ENCODE measurements at regions not wholly inside any gene's neighbourhood (a gene's known extent, or its start where the extent isn't known, plus 50 kb on each side); places are given as distances from the start of the nearest gene placed in this dataset.

DNA sequence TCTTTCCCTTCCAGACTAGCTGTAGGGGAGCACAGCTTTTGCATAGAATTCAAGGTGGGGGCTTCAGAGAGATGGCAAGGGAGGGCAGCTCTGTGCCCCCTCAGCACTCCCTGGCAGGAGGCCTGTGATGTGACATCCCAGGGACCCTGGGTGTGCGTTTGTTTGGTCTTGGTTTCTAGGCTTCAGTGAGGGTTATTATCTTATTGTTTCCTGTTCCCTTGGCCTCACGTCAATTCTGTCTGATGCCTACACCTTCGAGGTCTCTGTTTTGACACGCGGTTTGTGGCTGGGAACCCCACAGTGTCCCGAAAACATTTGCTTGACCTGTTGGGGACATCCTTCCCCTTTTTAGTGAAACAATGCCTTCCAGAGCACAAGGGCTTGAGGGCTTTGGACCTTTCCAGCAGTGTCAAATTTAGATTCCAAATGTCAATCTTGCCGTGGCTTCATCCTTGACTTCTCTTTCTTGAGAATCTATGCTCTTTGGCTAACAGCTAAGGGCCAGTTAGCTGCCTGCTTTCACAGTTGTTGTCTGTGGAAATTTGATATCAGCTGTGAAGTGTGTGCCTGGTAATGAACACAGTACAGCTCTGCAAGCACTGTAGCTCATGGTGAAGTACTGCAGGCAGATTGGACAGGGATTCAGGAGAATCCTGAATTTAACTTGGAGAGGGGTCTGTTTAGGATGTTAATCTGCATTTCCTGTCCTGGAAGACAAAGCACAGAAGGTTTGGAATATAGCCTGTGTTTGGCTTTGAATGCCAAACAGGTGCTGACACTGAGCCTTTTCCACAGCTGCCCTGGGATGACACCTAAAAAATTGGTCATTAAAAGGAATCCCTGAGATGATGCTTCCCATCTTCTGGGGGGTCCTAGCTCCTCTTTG is 108.2 kb upstream of the CXCR4 start:
- H3K9me3 ChIP-seq (ENCODE audit: low read length), result no peaks in the 10 kb centered on the region
- H3K4me2 ChIP-seq (ENCODE audit: low read length), result peak overlapping the region; percentile 39; the same call in 1 of the 2 replicates
- H2AFZ ChIP-seq (ENCODE audit: low read length), result no peak overlapping the region
- H3K27me3 ChIP-seq (ENCODE audit: insufficient read depth, low read length), result no peaks in the 10 kb centered on the region
- H3K4me3 ChIP-seq (ENCODE audit: low read depth, low read length, poor library complexity, severe bottlenecking), result no peak overlapping the region
- H3K36me3 ChIP-seq (ENCODE audit: insufficient read depth, low read length), result no peaks in the 10 kb centered on the region; the same call in 1 of the 2 replicates
- peak overlapping the region; percentile 57 for H3K27ac ChIP-seq (ENCODE audit: low read depth, low read length, poor library complexity, severe bottlenecking)
- H3K4me1 ChIP-seq (ENCODE audit: insufficient read depth, low read length, severe bottlenecking), result peaks cover 29% of the 10 kb centered on the region
- H3F3A ChIP-seq (ENCODE audit: insufficient read depth, low read length), result no peaks in the 10 kb centered on the region
- H3K79me2 ChIP-seq (ENCODE audit: insufficient read depth, low read length), result no peaks in the 10 kb centered on the region
- peak overlapping the region; percentile 21; the same call in 1 of the 2 replicates for H3K9ac ChIP-seq (ENCODE audit: low read length)
- H4K20me1 ChIP-seq (ENCODE audit: insufficient read depth, low read length), result no peaks in the 10 kb centered on the region
- TF ChIP-seq, protein P1, sequence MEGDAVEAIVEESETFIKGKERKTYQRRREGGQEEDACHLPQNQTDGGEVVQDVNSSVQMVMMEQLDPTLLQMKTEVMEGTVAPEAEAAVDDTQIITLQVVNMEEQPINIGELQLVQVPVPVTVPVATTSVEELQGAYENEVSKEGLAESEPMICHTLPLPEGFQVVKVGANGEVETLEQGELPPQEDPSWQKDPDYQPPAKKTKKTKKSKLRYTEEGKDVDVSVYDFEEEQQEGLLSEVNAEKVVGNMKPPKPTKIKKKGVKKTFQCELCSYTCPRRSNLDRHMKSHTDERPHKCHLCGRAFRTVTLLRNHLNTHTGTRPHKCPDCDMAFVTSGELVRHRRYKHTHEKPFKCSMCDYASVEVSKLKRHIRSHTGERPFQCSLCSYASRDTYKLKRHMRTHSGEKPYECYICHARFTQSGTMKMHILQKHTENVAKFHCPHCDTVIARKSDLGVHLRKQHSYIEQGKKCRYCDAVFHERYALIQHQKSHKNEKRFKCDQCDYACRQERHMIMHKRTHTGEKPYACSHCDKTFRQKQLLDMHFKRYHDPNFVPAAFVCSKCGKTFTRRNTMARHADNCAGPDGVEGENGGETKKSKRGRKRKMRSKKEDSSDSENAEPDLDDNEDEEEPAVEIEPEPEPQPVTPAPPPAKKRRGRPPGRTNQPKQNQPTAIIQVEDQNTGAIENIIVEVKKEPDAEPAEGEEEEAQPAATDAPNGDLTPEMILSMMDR (IDR thresholded peaks at IDR 0.05; ENCODE audit: low read length), result no peak
- TF ChIP-seq EZH2 (IDR thresholded peaks at IDR 0.05; ENCODE audit: borderline replicate concordance, low read length), result no peak
- no peaks in the 10 kb centered on the region for H3K9me2 ChIP-seq (ENCODE audit: low read depth, low read length)

DNA sequence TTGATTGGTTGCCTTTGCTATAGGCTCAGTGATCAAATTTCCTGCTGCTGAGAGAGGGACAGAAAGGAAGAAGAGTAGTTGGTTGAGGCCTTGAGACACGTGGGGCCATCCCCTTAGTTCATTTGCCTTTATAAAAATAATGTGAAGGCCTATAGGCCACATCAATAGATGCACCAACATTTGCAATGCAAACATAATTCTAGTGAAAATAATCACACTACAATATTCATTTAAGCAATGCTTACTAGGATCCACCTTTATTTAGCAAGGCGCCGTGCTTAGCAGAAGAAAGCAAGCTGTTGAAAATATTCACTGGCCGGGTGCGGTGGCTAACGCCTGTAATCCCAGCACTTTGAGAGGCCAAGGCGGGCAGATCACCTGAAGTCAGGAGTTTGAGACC is 105.3 kb upstream of the CXCR4 start:
- no peak for TF ChIP-seq EZH2 (IDR thresholded peaks at IDR 0.05; ENCODE audit: borderline replicate concordance, low read length)
- no peak overlapping the region for H3K27ac ChIP-seq (ENCODE audit: low read depth, low read length, poor library complexity, severe bottlenecking)
- no peak overlapping the region for H3K9ac ChIP-seq (ENCODE audit: low read length)
- H3F3A ChIP-seq (ENCODE audit: insufficient read depth, low read length), result no peaks in the 10 kb centered on the region
- peaks cover 37% of the 10 kb centered on the region for H3K4me1 ChIP-seq (ENCODE audit: insufficient read depth, low read length, severe bottlenecking)
- H3K27me3 ChIP-seq (ENCODE audit: insufficient read depth, low read length), result no peaks in the 10 kb centered on the region
- no peaks in the 10 kb centered on the region for H3K9me3 ChIP-seq (ENCODE audit: low read length)
- H3K4me3 ChIP-seq (ENCODE audit: low read depth, low read length, poor library complexity, severe bottlenecking), result no peak overlapping the region
- H4K20me1 ChIP-seq (ENCODE audit: insufficient read depth, low read length), result no peaks in the 10 kb centered on the region
- no peaks in the 10 kb centered on the region; the same call in 1 of the 2 replicates for H3K36me3 ChIP-seq (ENCODE audit: insufficient read depth, low read length)
- H3K79me2 ChIP-seq (ENCODE audit: insufficient read depth, low read length), result no peaks in the 10 kb centered on the region
- no peak overlapping the region for H3K4me2 ChIP-seq (ENCODE audit: low read length)
- no peaks in the 10 kb centered on the region for H3K9me2 ChIP-seq (ENCODE audit: low read depth, low read length)
- no peak overlapping the region for H2AFZ ChIP-seq (ENCODE audit: low read length)

DNA sequence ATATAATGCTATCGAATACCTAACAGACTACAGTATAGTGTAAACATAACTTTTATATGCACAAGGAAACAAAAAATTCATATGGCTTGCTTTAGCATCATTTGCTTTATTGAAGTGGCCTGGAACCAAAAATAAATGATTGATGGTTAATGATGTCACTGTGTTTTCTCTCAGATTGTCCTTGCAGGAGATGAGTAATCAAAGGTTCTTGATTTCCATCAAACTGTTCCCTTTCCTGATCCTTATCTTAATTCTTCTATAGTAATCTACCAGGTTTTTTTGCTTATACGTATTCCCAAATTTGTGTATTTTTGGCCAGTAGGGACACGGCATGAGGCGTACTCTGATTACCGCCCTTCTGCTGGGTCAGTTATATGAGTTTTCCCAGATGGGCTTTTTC is 104.9 kb upstream of the CXCR4 start:
- TF ChIP-seq, protein P1 (IDR thresholded peaks at IDR 0.05; ENCODE audit: low read length), result no peak
- TF ChIP-seq EZH2 (IDR thresholded peaks at IDR 0.05; ENCODE audit: borderline replicate concordance, low read length), result no peak
- Histone ChIP-seq H3K9me2 (ENCODE audit: low read depth, low read length) (no peaks in the 10 kb centered on the region), H3K27me3 (ENCODE audit: insufficient read depth, low read length) (no peaks in the 10 kb centered on the region), H3K36me3 (ENCODE audit: insufficient read depth, low read length) (no peaks in the 10 kb centered on the region; the same call in 1 of the 2 replicates), H4K20me1 (ENCODE audit: insufficient read depth, low read length) (no peaks in the 10 kb centered on the region), H3K4me1 (ENCODE audit: insufficient read depth, low read length, severe bottlenecking) (peaks cover 37% of the 10 kb centered on the region), H3K4me3 (ENCODE audit: low read depth, low read length, poor library complexity, severe bottlenecking) (no peak overlapping the region), H3F3A (ENCODE audit: insufficient read depth, low read length) (no peaks in the 10 kb centered on the region), H3K9me3 (ENCODE audit: low read length) (no peaks in the 10 kb centered on the region), H3K27ac (ENCODE audit: low read depth, low read length, poor library complexity, severe bottlenecking) (no peak overlapping the region), H3K4me2 (ENCODE audit: low read length) (no peak overlapping the region), H3K79me2 (ENCODE audit: insufficient read depth, low read length) (no peaks in the 10 kb centered on the region), H2AFZ (ENCODE audit: low read length) (no peak overlapping the region), H3K9ac (ENCODE audit: low read length) (no peak overlapping the region)
